HG03064 (cell line): ENCODE measurements at regions not wholly inside any gene's neighbourhood (a gene's known extent, or its start where the extent isn't known, plus 50 kb on each side); places are given as distances from the start of the nearest gene placed in this dataset.
"Not testable (repeated sequence)": the region's sequence is repeated elsewhere in the genome, so short reads cannot be mapped to it uniquely, and the experiment has no call there.

ENCODE experiments used
- ATAC-seq: cut with Tn5 transposase; IDR thresholded peaks from one replicate; pipeline ENCODE4 v1.9.1; 2021; ENCODE audit warnings: low read depth; ENCODE audit not compliant: unreplicated experiment

DNA sequence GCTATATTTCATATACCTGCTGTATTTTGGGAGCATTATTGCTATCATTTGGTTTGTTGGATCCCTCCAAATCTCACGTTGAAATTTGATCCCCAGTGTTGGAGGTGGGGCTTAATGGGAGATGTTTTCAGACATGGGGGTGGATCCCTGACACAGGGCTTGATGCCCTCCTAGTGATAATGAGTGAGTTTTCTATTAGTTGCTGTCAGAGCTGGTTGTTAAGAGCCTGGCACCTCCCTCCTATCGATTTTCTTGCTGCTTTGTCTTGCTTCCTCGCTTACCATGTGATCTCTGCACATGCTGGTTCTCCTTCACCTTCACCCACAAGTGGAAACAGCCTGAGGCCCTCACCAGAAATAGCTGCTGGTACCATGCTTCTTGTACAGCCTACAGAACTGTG is 259.9 kb upstream of the STARD13 start:
- ATAC-seq, result no peak

DNA sequence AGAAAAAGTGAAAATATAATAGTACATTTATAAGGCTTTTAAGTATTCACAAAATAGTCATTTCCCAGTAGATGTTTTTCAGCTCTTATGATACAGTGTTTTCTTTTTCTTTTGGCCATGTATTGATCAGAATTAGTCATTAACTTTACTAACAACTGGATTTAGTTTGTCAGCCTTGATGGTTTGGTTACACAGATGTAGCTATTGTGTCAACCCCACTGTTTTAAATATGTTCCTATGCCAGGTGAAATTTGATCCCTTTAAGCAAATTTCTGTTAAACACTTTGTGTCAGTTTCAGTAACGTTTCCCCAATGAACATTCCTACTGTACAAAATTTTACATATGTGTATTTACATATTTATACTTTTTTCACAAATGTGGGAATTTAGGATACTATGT is 261.5 kb upstream of the STARD13 start:
- no peak for ATAC-seq

DNA sequence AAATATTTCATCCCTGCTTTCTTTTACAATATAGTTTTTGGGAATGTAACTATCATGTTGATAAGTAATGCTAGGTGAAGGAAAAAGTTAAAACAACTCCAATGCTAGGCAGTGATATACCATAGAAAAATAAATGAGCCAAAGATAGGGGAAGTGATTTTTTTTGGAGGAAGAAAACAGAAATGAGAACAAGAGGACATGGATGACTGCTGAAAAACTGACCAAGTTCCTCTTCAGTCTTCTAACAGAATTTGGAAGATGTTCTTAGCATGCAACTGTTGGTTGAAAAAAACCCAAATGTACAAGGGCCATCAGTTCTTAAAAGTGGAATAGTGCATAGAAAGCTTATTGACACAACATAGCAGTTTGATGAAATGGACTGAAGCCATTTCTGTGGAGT is 262.5 kb upstream of the STARD13 start:
- ATAC-seq, result no peak

DNA sequence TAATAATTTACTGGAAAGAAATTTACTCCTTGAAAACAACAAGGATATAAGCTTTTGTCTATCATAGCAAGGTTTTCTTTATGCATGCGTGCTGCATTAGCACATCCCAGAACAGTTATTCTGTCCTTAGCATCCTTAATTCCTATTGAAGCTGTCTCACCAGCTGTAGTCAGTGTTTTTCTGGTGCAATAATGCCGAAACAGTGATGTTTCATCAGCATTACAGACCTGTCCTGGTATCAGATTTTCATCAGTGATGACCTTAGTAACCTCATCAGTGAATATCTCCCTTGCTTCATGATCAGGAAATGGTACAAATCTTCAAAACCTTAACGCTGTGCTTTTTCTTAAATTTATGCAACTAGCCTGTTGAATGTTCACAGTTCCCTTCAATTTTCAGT is 264.7 kb upstream of the STARD13 start:
- ATAC-seq, result no peak

DNA sequence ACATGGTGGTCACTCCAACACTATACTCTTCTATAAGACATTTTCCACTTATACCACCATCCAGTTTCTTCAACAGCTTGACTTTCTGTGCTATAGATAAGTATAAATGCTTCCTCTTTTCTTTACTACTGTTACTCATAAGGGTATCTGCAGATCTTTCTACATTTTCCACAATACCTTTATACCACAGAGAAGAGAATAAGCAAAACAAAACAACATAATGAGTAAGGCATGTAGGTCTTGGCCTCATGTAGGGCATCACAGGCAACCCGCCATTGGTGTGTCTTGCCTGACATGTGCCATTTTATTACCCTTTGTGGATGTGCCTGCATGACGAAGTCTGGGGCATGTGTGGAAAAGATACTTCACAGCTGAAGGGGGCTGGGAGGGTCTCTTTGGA is 265.3 kb upstream of the STARD13 start:
- no peak for ATAC-seq

DNA sequence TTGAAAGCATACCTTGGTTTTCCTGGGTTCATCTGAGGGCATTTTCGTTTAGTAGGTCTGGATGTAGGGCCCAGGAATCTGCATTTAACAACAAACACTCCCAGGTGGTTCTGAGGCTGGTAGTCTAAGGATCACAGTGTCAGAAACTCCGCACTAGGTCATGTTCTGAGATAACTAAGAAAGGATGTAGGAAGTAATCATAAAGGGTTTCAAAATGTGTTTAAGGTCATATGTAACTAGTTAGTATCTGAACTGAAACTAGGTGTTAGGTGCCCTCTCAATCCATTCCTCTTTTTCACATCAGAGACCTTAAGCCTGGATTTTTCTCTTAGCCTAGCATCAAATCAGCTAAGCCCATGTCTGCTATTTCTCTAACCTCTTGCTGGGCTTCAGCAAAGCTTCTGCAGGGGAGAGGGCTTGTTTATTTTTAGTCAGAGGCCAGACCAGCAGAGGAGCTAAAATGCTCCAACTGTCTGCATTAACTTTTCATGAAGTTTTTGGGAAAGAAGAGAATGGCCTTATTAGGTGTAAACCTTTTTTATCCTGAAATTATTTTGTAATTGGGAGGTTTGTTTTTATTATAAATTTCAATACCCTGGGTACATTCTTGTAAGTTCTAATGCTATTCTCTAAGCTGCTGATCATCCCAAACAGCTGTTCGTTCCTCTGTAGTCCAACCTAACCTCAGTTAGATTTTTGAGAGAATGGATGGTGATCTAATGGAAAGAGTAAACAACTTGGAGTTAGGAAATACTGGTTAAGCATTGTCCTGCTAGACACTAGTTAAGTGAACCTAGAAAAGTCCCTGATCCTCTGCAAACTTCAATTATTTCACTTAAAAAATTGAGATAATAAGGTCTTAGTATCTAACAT is 262.8 kb upstream of the RFC3 start:
- ATAC-seq, result peak; percentile 91

DNA sequence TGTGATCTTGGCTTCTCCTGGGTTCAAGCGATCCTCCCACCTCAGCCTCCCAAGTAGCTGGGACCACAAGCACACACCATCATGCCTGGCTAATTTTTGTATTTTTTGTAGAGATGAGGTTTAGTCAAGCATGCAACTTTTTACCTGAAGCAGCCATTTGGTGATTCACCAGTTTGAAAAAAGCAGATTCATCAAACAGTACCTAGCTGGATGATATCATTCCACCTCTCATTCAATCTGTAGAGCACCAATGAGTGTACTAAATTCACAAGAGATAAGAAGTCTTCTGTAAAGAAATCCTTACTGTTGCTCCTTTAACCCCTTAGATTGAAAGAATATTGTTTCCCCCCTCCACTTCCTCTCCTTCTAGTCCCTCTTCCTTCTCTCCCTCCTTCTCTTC is 261.1 kb upstream of the RFC3 start:
- no peak for ATAC-seq

DNA sequence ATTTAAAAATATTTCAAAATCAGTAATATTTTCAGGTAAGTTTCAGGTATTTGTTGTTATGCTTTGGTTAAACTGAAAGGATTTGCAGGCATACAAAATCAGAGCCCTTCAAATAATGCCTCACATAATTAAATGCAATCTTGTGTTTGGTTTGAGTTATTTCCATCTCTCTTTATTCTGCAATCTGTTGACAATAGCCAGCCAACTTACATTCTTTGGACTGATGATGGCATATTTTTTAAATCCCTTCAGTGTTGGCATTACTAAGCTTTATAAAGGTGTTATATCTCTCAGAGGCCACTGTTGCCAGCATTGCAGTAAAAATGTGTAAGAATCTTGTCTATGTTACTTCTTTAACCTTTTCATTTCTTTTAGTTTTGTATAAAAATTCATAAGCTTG is 257.2 kb upstream of the RFC3 start:
- no peak for ATAC-seq

DNA sequence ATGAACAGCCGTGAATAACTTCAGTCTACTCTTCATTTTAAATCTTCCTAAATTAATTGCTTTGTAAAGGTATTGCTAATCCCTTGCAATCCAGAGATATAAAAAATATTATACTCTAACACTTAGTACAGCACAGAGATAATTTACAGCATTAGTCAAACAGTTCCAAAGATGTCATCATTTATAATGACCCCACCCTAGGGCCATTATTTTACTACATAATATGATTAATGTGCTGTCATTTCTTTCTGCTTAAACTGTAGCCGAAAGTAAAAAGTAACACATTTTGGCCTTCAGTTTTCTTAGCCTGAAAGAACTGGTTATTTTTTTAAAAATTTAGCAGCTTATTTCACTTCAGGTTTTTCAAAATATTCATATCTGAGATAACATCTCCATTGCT is 256.3 kb upstream of the RFC3 start:
- ATAC-seq, result no peak

DNA sequence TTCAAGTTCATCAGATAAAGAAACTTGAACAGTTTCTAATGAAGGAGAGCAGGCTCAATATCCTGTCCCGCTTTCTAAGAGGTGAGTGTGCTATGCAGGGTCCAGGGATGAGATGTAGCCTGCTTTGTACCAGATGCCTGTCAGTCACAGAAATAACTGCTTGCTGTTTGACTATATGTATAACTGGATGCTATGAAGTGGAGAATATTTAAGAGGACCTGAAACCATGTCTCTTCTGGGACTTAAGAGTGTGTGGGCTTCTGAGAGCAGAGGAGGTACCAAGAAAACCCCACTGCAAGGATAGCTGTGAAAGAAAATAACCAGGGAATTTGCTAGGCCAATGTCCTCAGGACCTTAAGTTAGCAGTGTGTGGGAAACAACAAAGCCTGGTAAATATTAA is 246.3 kb upstream of the RFC3 start:
- ATAC-seq, result peak; percentile 78

DNA sequence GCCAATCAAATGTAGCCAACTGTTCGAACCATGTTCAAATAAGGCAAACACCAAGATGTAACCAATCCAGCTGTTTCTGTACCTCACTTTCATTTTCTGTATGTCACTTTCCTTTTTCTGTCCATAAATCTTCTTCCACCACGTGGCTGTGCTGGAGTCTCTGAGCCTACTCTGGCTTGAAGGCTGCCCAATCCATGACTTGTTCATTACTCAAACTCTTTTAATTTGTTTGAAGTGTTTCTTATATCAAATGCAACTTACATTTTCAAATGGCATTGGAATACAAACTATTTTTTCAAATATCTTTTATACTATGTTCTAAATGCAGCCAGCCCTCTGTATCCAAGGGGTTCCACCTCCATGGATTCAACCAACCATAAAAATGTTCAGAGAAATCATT is 245.6 kb upstream of the RFC3 start:
- ATAC-seq, result not testable (repeated sequence)

DNA sequence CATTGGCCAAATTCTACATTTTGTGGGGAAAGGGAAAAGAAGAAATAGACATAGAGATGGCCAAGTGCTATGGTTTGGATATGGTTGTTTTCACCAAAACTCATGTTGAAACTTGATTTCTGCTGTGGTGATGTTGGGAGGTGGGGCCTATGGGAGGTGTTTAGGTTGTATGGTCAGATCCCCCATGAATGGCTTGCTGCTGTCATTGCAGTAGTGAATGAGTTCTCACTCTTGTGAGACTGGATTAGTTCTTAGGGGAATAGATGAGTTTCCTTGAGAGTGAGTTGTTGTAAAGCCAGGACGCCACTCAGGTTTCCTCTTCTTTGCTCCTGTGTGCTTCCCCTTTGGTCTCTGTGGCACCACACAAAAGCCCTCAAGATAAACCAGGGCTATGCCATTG is 242.6 kb upstream of the RFC3 start:
- ATAC-seq, result no peak

DNA sequence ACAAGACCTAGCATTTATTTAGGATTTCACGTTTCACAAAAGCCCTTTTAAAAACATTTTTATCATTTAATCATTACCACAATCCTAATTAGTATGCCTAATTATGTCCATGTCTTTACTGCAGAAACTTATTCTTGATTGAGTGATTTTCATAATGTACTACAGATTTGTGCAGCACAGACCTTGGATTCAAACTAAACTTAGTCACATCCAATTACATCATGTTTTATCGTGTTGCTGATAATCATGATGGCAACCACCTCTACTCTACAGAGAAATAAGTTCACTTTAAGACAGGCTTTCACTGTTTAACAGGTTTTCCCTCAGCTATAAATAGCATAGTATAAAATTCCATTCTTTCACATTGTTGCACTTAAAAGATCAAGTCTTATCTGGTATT is 240.9 kb upstream of the RFC3 start:
- no peak for ATAC-seq

DNA sequence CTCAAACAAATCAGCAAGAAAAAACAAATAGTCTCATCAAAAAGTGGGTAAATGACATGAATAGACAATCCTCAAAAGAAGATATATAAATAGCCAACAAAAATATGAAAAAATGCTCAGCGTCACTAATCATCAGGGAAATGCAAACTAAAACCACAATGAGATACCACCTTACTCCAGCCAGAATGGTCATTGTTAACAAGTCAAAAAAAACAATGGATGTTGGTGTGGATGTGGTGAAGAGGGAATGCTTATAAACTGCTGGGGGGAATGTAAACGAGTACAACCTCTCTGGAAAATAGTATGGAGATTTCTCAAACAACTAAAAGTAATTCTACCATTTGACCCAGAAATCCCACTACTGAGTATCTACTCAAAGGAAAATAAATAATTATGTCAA is 239.2 kb upstream of the RFC3 start:
- ATAC-seq, result no peak

DNA sequence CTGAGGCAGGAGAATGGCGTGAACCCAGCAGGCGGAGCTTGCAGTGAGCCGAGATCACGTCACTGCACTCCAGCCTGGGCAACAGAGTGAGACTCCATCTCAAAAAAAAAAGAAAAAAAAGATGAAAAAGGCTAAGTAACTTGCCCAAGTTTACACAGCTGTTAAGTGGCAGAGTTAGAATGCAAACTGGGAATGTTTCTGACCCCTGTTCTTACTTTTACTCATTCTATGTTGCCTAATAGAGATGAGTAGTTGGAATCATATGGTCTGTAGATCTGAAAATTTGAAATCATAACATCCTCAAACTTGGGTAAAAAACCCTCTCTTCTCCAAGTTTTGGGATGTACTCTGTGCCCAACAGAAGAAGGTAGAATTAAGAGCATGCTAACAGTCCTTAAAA is 235.8 kb upstream of the RFC3 start:
- ATAC-seq, result no peak

DNA sequence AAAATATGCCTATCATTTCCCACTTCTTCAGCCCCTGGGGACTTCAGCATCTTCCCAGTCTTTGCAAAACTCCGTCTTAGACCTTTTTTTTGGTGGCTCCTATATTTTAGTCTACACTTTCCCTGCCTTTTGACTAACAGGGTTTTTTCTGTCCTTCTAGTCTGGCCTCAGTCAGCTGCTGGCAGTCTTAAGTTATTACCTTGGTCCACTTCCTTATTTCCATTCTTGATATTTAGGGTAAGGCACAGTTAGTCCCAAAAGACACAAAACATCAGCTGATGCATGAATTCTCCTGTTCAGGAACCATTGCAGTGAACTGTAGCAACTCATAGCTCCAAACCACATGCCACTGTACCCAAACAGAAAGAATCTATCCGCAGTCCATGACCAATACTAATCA is 234.6 kb upstream of the RFC3 start:
- no peak for ATAC-seq

DNA sequence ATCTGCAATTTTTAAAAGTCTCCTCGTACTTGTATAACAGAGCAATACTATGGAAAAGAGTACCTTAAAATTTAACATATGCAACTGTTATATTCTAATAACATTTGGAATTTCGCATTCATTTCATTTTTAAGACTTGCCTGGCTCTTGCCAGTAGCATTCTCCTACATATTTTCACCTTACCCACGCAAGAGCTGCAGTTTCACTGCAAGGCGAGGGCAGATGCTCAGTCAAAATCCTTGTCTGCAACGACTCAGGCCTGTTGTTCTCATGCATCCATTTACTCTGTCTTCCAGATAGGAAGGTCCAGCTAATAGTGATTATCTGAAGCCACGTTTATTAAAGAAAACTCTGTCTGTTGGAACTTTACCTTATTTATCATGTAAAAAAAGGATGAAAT is 227.0 kb upstream of the RFC3 start:
- no peak for ATAC-seq

DNA sequence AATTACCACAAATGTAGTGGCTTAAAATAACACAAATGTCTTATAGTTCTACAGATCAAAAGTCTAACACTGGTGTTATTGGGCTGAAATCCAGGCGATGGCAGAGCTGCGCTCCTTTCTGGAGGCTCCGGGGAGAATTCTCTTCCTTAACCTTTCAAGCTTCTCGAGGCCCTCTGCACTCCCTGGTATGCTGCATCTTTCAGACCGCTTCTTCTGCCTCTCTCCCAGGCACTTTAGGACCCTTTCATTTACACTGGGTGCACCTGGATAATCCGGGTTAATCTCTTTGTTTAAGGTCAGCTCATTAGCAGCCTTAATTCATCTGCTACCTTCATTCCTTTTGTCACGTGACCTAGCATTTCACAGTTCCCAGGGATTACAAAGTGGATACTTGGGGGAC is 211.3 kb upstream of the RFC3 start:
- no peak for ATAC-seq

DNA sequence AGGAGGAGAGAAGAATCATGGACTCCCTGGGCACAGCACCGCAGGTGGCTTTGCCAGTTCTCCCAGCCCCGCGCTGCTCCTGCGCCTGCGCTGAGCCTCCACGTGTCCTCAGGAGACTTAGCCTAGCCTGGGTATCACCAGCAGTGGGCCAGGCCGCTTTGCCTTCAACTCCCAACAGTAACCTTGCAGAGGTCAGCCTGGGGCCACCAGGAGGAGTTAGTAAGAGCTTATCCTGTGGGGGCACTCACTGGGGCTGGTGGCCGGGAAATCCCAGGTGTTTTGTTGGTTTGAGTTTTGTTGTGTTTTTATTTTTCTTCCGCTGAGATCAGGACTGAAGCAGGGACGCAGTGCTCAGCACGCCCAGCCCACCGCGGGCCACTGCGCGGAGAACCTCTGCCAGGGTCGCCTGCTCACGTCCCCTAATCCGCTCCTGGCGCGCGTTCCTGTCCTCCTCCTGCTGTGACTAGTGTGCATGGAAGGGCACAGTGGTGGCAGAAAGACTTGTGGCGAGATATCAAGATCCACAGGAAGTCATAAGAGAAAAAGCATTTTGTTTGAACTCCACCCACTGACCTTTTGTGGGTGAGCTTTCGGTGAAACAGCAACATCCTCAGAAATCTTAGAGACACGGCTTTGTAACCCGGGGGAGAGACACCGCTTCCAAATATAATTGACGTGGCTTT is 207.4 kb upstream of the RFC3 start:
- no peak for ATAC-seq

DNA sequence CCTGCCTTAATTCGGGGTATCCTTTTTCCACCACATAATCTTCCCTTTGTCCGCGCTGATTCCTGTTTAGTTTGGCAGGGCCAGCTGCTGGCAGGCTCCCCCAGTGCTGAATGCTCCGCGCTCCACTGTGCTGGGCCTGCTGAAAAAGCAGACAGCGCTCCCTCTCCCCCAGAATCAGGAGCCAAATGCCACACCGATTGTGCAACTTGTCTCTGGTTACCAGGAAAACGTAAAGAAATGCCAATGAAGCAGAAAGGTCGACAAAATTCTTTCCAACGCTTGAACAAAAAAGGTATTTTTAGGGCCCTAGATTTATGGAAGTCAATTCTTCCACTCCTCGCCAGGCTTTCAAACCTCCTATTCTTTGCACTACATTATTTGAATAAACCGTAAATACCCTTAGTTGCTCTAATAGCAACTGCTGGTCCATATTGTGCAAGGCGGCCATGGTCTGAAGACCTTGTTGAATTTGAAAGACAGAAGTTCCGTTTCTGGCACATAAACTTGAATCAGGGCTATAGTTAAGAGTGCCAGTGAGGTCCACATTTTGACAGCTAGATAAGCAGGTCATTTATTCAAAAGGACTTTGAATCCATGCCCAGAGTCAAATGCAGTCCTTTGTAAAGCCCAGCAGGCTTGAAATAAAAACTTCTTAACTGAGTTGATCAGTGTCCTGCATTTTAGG is 206.7 kb upstream of the RFC3 start:
- ATAC-seq, result no peak
